Subcutaneous abdominal adipose tissue (tissue), 5 donors: ENCODE measurements at regions not wholly inside any gene's neighbourhood (a gene's known extent, or its start where the extent isn't known, plus 50 kb on each side); places are given as distances from the start of the nearest gene placed in this dataset.

Experiments
- H3K27ac ChIP-seq: one replicate; pipeline ENCODE4 v1.7.0; 2013; ENCODE audit warnings: low read depth, mild to moderate bottlenecking, inconsistent platforms, low read length, moderate library complexity
- H3K27me3 ChIP-seq, 5 donors: one replicate each; pipeline ENCODE4 v1.7.0; 2013; ENCODE audit warnings: low read length in 5 of 5, inconsistent platforms in 1 of 5; ENCODE audit not compliant: control insufficient read depth in 5 of 5, insufficient read depth in 4 of 5
- H3K36me3 ChIP-seq, 5 donors: one replicate each; pipeline ENCODE4 v1.7.0; 2013; ENCODE audit warnings: low read length in 5 of 5; ENCODE audit not compliant: control insufficient read depth in 5 of 5, insufficient read depth in 5 of 5
- H3K4me1 ChIP-seq, 5 donors: one replicate each; pipeline ENCODE4 v1.7.0; 2013; ENCODE audit warnings: low read length in 5 of 5, mild to moderate bottlenecking in 3 of 5, moderate library complexity in 1 of 5; ENCODE audit not compliant: control insufficient read depth in 5 of 5, insufficient read depth in 5 of 5
- H3K4me3 ChIP-seq, 5 donors: one replicate each; pipeline ENCODE4 v1.7.0; 2013; ENCODE audit warnings: low read length in 5 of 5, low read depth in 1 of 5
- H3K9ac ChIP-seq, 5 donors: one replicate each; pipeline ENCODE4 v1.7.0; 2013; ENCODE audit warnings: low read length in 5 of 5, mild to moderate bottlenecking in 4 of 5, moderate library complexity in 3 of 5
- H3K9me3 ChIP-seq, 5 donors: one replicate each; pipeline ENCODE4 v1.7.0; 2013; ENCODE audit warnings: low read length in 5 of 5; ENCODE audit not compliant: control insufficient read depth in 5 of 5
- donor health status: healthy.
- donor health status: healthy.
- donor health status: healthy.
- donor health status: healthy.
- donor health status: healthy.

- Histone ChIP-seq H3K27me3 (no peaks in the 10 kb centered on the region), H3K9me3 (peaks cover 2 to 23% (median 20%) of the 10 kb centered on the region in 5 donors), H3K36me3 (no peaks in the 10 kb centered on the region), H3K4me1 (no peaks in the 10 kb centered on the region), H3K9ac (no peak overlapping the region), H3K27ac (no peak overlapping the region), H3K4me3 (no peak overlapping the region)
Measured at GRCh38 chr3:180223268-180223667, 186.5 kb upstream of the PEX5L start.

GRCh38 chr3:180229113-180229512 is 192.4 kb upstream of the PEX5L start:
- H3K9ac ChIP-seq, result no peak overlapping the region
- no peak overlapping the region for H3K27ac ChIP-seq
- H3K27me3 ChIP-seq, result no peaks in the 10 kb centered on the region
- no peak overlapping the region for H3K4me3 ChIP-seq
- peaks cover 2 to 57% (median 36%) of the 10 kb centered on the region in 5 donors for H3K9me3 ChIP-seq
- no peaks in the 10 kb centered on the region for H3K36me3 ChIP-seq
- no peaks in the 10 kb centered on the region for H3K4me1 ChIP-seq

GRCh38 chr3:180239939-180240338 is 203.2 kb upstream of the PEX5L start:
- Histone ChIP-seq H3K4me1 (no peaks in the 10 kb centered on the region), H3K27me3 (no peaks in the 10 kb centered on the region), H3K9ac (no peak overlapping the region)

GRCh38 chr3:180246688-180247195 is 210.0 kb upstream of the PEX5L start:
- no peaks in the 10 kb centered on the region for H3K36me3 ChIP-seq
- H3K4me3 ChIP-seq, result no peak overlapping the region
- H3K9me3 ChIP-seq, result no peaks in the 10 kb centered on the region
- H3K4me1 ChIP-seq, result no peaks in the 10 kb centered on the region
- H3K27me3 ChIP-seq, result no peaks in the 10 kb centered on the region
- H3K9ac ChIP-seq, result no peak overlapping the region
- H3K27ac ChIP-seq, result no peak overlapping the region

More at GRCh38 chr3:180239939-180240338, 203.2 kb upstream of the PEX5L start:
- Histone ChIP-seq H3K36me3 (no peaks in the 10 kb centered on the region), H3K9me3 (peaks cover 0 to 9% (median 0%) of the 10 kb centered on the region in 5 donors), H3K27ac (no peak overlapping the region), H3K4me3 (no peak overlapping the region)

- H3K4me1 ChIP-seq, result no peaks in the 10 kb centered on the region
- H3K36me3 ChIP-seq, result no peaks in the 10 kb centered on the region
- no peak overlapping the region for H3K4me3 ChIP-seq
- no peaks in the 10 kb centered on the region for H3K9me3 ChIP-seq
- H3K27ac ChIP-seq, result no peak overlapping the region
- no peaks in the 10 kb centered on the region for H3K27me3 ChIP-seq
- no peak overlapping the region for H3K9ac ChIP-seq
Measured at GRCh38 chr3:180250172-180250571, 213.4 kb upstream of the PEX5L start.

GRCh38 chr3:180252683-180253082 is 215.9 kb upstream of the PEX5L start:
- H3K36me3 ChIP-seq, result no peaks in the 10 kb centered on the region
- H3K9ac ChIP-seq, result no peak overlapping the region
- no peak overlapping the region for H3K27ac ChIP-seq
- H3K4me1 ChIP-seq, result no peaks in the 10 kb centered on the region
- H3K9me3 ChIP-seq, result peaks cover 0 to 3% (median 0%) of the 10 kb centered on the region in 5 donors
- H3K4me3 ChIP-seq, result no peak overlapping the region
- H3K27me3 ChIP-seq, result no peaks in the 10 kb centered on the region

GRCh38 chr3:180253283-180253682 is 216.5 kb upstream of the PEX5L start:
- Histone ChIP-seq H3K9ac (no peak overlapping the region), H3K4me1 (no peaks in the 10 kb centered on the region), H3K4me3 (no peak overlapping the region), H3K27ac (no peak overlapping the region), H3K36me3 (no peaks in the 10 kb centered on the region), H3K9me3 (peaks cover 0 to 3% (median 0%) of the 10 kb centered on the region in 5 donors), H3K27me3 (no peaks in the 10 kb centered on the region)

GRCh38 chr3:180264479-180264878 is 227.7 kb upstream of the PEX5L start:
- H3K27ac ChIP-seq, result no peak overlapping the region
- no peak overlapping the region for H3K9ac ChIP-seq
- no peaks in the 10 kb centered on the region for H3K36me3 ChIP-seq
- peaks cover 0 to 20% (median 10%) of the 10 kb centered on the region in 5 donors for H3K9me3 ChIP-seq
- H3K4me1 ChIP-seq, result no peaks in the 10 kb centered on the region
- H3K27me3 ChIP-seq, result no peaks in the 10 kb centered on the region
- H3K4me3 ChIP-seq, result no peak overlapping the region

- Histone ChIP-seq H3K36me3 (no peaks in the 10 kb centered on the region), H3K4me1 (no peaks in the 10 kb centered on the region), H3K9ac (no peak overlapping the region), H3K27ac (no peak overlapping the region), H3K4me3 (no peak overlapping the region), H3K9me3 (peaks cover 0 to 14% (median 8%) of the 10 kb centered on the region in 5 donors), H3K27me3 (no peaks in the 10 kb centered on the region)
Measured at GRCh38 chr3:180265551-180265950, 228.8 kb upstream of the PEX5L start.

- no peak overlapping the region for H3K4me3 ChIP-seq
- H3K4me1 ChIP-seq, result no peaks in the 10 kb centered on the region
- no peak overlapping the region for H3K27ac ChIP-seq
- H3K9ac ChIP-seq, result no peak overlapping the region
- peaks cover 0 to 5% (median under 1%) of the 10 kb centered on the region in 5 donors for H3K9me3 ChIP-seq
- no peaks in the 10 kb centered on the region for H3K27me3 ChIP-seq
- H3K36me3 ChIP-seq, result no peaks in the 10 kb centered on the region
Measured at GRCh38 chr3:180267202-180267843, 230.6 kb upstream of the PEX5L start.
